ENCODE measurements at regions not wholly inside any gene's neighbourhood (a gene's known extent, or its start where the extent isn't known, plus 50 kb on each side); places are given as distances from the start of the nearest gene placed in this dataset.

DNA sequence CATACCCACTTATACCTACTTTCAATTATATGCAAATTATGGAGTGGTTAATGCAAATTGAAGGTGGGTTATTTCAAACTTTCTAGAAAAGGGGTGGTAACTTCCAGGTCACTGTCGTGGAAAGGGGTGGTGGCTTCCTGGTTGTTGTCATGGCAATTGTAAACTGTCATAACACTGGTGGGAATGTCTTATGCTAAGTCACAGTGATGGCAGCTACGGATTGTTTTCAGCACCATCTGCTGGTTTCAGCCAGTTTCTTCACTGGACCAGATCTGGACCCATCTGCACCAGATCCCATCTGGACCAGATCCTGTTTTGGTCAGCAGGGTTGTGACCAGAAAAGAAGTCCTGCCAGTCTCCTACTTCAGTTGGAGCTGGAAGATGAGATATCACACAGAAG is 1469.3 kb downstream of the AACS start:
- TF ChIP-seq, protein P1, sequence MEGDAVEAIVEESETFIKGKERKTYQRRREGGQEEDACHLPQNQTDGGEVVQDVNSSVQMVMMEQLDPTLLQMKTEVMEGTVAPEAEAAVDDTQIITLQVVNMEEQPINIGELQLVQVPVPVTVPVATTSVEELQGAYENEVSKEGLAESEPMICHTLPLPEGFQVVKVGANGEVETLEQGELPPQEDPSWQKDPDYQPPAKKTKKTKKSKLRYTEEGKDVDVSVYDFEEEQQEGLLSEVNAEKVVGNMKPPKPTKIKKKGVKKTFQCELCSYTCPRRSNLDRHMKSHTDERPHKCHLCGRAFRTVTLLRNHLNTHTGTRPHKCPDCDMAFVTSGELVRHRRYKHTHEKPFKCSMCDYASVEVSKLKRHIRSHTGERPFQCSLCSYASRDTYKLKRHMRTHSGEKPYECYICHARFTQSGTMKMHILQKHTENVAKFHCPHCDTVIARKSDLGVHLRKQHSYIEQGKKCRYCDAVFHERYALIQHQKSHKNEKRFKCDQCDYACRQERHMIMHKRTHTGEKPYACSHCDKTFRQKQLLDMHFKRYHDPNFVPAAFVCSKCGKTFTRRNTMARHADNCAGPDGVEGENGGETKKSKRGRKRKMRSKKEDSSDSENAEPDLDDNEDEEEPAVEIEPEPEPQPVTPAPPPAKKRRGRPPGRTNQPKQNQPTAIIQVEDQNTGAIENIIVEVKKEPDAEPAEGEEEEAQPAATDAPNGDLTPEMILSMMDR (IDR thresholded peaks at IDR 0.05) = no peak
- TF ChIP-seq POLR2A (IDR thresholded peaks at IDR 0.05) = no peak

All from adrenal gland (tissue), 5 donors.